Cardiac muscle cell (in vitro differentiated cells and primary cell): ENCODE measurements at regions not wholly inside any gene's neighbourhood (a gene's known extent, or its start where the extent isn't known, plus 50 kb on each side); places are given as distances from the start of the nearest gene placed in this dataset.

ENCODE experiments used
- DNase-seq, 2 donors: peaks; one replicate each; pipeline versions ENCODE4 v3.0.0 to v3.0.0-alpha.2; 2010 to 2017; ENCODE audit warnings: low read depth in 1 of 2, low spot score in 1 of 2
- H3K27ac ChIP-seq: fragments of 200-600 bp; sonication (generic); 2 replicates; pipeline ENCODE4 v1.5.1; 2016
- H3K27me3 ChIP-seq: fragments of 200-600 bp; sonication (generic); 2 replicates; pipeline ENCODE4 v1.6.0; 2016; ENCODE audit warnings: control low read depth
- H3K36me3 ChIP-seq: fragments of 200-600 bp; sonication (generic); 2 replicates; pipeline ENCODE4 v1.5.1; 2016; ENCODE audit warnings: control low read depth
- H3K4me1 ChIP-seq: fragments of 200-600 bp; sonication (generic); 2 replicates; pipeline ENCODE4 v1.8.1; 2017; ENCODE audit warnings: low read depth, mild to moderate bottlenecking, mixed run types
- H3K4me3 ChIP-seq: fragments of 200-600 bp; sonication (generic); 2 replicates; pipeline ENCODE4 v1.5.1; 2016; ENCODE audit warnings: mild to moderate bottlenecking
- H3K9me3 ChIP-seq: fragments of 200-600 bp; sonication (generic); 2 replicates; pipeline ENCODE4 v1.5.1; 2017; ENCODE audit warnings: low read depth, mild to moderate bottlenecking, control low read depth
- TF ChIP-seq, protein P1 (sequence below): IDR thresholded peaks from 2 replicates; pipeline ENCODE4 v1.5.1; 2012; ENCODE audit warnings: low read depth, mild to moderate bottlenecking, low read length

- Histone ChIP-seq H3K27ac (no peak overlapping the region), H3K4me1 (no peaks in the 10 kb centered on the region), H3K36me3 (no peaks in the 10 kb centered on the region), H3K9me3 (no peaks in the 10 kb centered on the region), H3K27me3 (no peaks in the 10 kb centered on the region), H3K4me3 (no peak overlapping the region)
- no peak for DNase-seq
- TF ChIP-seq, protein P1, sequence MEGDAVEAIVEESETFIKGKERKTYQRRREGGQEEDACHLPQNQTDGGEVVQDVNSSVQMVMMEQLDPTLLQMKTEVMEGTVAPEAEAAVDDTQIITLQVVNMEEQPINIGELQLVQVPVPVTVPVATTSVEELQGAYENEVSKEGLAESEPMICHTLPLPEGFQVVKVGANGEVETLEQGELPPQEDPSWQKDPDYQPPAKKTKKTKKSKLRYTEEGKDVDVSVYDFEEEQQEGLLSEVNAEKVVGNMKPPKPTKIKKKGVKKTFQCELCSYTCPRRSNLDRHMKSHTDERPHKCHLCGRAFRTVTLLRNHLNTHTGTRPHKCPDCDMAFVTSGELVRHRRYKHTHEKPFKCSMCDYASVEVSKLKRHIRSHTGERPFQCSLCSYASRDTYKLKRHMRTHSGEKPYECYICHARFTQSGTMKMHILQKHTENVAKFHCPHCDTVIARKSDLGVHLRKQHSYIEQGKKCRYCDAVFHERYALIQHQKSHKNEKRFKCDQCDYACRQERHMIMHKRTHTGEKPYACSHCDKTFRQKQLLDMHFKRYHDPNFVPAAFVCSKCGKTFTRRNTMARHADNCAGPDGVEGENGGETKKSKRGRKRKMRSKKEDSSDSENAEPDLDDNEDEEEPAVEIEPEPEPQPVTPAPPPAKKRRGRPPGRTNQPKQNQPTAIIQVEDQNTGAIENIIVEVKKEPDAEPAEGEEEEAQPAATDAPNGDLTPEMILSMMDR, result no peak
Measured at GRCh38 chr1:4101459-4102161, 201.5 kb upstream of the C1orf174 start.

DNA sequence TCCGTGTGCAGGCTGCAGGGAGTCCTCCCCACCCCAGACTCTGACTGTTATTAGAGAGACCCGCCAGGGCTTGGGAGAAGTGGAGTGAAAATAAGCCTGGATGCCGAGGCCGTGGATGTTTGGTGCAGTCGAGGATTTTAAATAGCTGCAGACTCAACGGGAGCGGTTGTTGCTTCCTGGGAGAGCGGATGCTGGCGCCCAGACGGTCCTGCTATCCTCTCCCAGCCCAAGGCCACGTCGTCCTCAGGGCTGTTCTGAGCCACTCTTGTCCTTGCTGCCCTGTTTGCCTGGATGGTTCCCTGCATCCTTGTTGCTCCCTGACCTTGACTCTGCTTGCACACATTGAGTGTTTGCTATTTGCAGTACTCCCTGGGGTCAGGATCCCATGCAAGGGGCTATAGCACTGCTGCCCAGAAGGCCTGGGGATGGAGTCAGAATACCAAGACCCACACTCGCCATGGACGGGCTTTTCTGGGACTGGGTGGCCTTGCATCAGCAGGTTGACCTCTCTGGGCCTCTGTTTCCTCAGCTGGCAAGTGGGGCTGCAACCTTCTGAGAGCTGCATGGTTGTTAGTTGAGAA lies 205.3 kb upstream of the C1orf174 start:
- DNase-seq, result no peak
- H3K27ac ChIP-seq, result no peak overlapping the region
- no peaks in the 10 kb centered on the region for H3K27me3 ChIP-seq
- no peaks in the 10 kb centered on the region for H3K4me1 ChIP-seq
- H3K4me3 ChIP-seq, result no peak overlapping the region
- no peaks in the 10 kb centered on the region for H3K36me3 ChIP-seq
- TF ChIP-seq, protein P1, result no peak
- H3K9me3 ChIP-seq, result no peaks in the 10 kb centered on the region

DNA sequence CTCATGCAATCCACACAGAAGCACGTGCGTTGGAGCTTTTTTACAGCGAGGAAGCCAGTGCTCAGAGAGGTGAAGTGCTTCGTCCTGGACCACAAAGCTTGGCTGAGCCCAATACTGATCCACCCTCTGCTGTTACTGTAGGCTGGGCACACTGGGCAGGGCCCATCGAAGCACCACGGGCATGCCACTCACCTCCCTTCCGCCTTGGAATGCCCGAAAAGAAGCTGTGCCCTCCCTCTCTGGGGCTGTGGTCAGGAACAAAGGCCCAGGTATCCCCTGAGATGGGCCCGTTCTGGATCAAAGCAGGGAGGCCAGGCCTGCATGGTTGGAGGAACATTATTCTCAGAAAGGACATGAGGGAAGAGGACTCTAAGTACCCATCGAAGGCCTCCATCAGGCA lies 206.7 kb upstream of the C1orf174 start:
- DNase-seq, result no peak
- TF ChIP-seq, protein P1, result no peak
- H3K27ac ChIP-seq, result no peak overlapping the region
- H3K9me3 ChIP-seq, result peaks cover 3% of the 10 kb centered on the region
- no peaks in the 10 kb centered on the region for H3K36me3 ChIP-seq
- no peaks in the 10 kb centered on the region for H3K27me3 ChIP-seq
- no peaks in the 10 kb centered on the region for H3K4me1 ChIP-seq
- H3K4me3 ChIP-seq, result no peak overlapping the region

- Histone ChIP-seq H3K9me3 (peaks cover 3% of the 10 kb centered on the region), H3K4me1 (no peaks in the 10 kb centered on the region), H3K27ac (no peak overlapping the region), H3K36me3 (no peaks in the 10 kb centered on the region), H3K27me3 (no peaks in the 10 kb centered on the region), H3K4me3 (no peak overlapping the region)
- no peak for DNase-seq
- TF ChIP-seq, protein P1, result no peak
Measured at GRCh38 chr1:4107291-4107690, 207.2 kb upstream of the C1orf174 start.

- H3K27ac ChIP-seq, result no peak overlapping the region
- H3K9me3 ChIP-seq, result peaks cover 3% of the 10 kb centered on the region
- no peaks in the 10 kb centered on the region for H3K27me3 ChIP-seq
- TF ChIP-seq, protein P1, result no peak
- H3K4me3 ChIP-seq, result no peak overlapping the region
- no peaks in the 10 kb centered on the region for H3K4me1 ChIP-seq
- no peaks in the 10 kb centered on the region for H3K36me3 ChIP-seq
- no peak for DNase-seq
Measured at GRCh38 chr1:4108331-4108730, 208.3 kb upstream of the C1orf174 start.
